HL-60 (cell line): ENCODE measurements at regions not wholly inside any gene's neighbourhood (a gene's known extent, or its start where the extent isn't known, plus 50 kb on each side); places are given as distances from the start of the nearest gene placed in this dataset.

Source experiments
- DNase-seq, 2 experiments: peaks; one replicate each; pipeline ENCODE4 v3.0.0-alpha.2; 2010 to 2020; ENCODE audit warnings: low read depth in 1 of 2, low spot score in 1 of 2
- H3K27ac ChIP-seq: fragments of 250-450 bp; sonication (Bioruptor Pico); replicated peaks from 2 replicates; pipeline ENCODE4 v1.5.1; 2020; ENCODE audit warnings: mild to moderate bottlenecking, moderate library complexity
- H3K27me3 ChIP-seq: fragments of 250-450 bp; sonication (Bioruptor Pico); 2 replicates; pipeline ENCODE4 v1.5.1; 2021; ENCODE audit warnings: mild to moderate bottlenecking, moderate library complexity; ENCODE audit not compliant: insufficient read depth, poor library complexity, severe bottlenecking
- H3K4me3 ChIP-seq: replicated peaks from 2 replicates; pipeline ENCODE4 v1.5.1; 2011; ENCODE audit warnings: mild to moderate bottlenecking, control low read depth, low read length; ENCODE audit not compliant: insufficient read depth
- CTCF ChIP-seq: IDR thresholded peaks from one replicate; pipeline ENCODE4 v1.5.1; 2011; ENCODE audit warnings: low read length, control low read depth, inconsistent platforms; ENCODE audit not compliant: insufficient read depth
- GABPA ChIP-seq: IDR thresholded peaks from 2 replicates; pipeline ENCODE4 v1.6.1; 2012; ENCODE audit warnings: low read depth
- POLR2AphosphoS5 ChIP-seq: IDR thresholded peaks from 2 replicates; pipeline ENCODE4 v1.6.1; 2012; ENCODE audit warnings: low read depth
- REST ChIP-seq: IDR thresholded peaks from 2 replicates; pipeline ENCODE4 v1.6.1; 2012; ENCODE audit warnings: low read depth; ENCODE audit not compliant: insufficient replicate concordance
- SPI1 ChIP-seq: IDR thresholded peaks from 2 replicates; pipeline ENCODE4 v1.6.1; 2012; ENCODE audit warnings: low read depth, mild to moderate bottlenecking, borderline replicate concordance

DNA sequence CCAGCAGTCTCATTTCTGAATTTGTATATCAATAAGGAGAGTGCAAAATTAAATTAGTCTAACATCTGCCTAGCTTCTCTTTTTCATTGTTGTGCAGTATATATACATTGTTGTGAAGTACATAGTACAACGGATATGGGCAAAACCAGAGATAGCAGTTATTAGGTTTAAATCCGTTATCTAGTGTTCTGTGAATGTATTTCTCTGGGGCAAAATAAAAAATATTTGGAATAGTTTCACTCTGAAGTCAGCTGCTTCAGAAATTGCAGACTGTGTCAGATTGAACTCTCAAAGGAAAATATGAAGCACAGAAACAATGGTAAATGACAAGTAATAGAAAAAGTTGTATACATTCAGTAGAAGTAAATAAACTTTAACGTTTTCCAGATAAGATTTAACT lies 836.5 kb upstream of the CXADR start:
- no peak for TF ChIP-seq REST
- no peak for TF ChIP-seq GABPA
- TF ChIP-seq SPI1 = no peak
- TF ChIP-seq CTCF = no peak
- TF ChIP-seq POLR2AphosphoS5 = no peak

DNA sequence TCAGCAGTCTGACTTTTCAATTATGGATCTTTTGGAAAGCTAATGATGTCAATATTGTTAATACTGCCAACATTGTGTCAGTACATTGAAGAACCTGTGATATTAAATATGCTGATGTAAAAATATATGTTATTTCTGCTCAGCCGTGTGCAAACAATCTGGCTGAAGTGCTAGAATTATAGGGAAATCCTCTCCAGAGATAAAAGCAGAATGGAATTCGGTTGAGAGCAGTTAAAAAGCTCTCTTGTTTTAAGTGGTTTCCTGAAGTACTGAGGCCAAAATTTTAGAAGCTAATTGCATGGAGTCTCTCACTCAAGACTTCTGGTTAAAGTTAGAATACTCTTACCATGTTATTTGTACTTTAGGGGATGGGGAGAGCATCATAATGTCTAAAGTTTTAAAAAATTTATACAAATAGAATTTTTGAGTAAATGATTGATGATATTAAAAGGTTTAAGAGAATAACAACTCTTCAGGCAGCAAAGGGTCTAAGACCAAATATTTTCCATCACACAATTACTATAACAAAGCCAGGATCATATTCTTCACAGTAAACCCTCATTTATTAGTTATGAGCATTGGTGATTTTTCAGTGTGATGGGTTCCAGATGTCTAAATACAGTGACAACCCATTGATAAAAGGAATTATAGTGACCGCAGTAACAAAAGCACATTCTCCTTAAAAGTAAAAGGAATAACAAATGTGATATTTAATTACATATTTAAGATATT lies 834.2 kb upstream of the CXADR start:
- H3K27ac ChIP-seq = no peak overlapping the region
- no peaks in the 10 kb centered on the region for H3K27me3 ChIP-seq
- TF ChIP-seq POLR2AphosphoS5 (no peak), REST (no peak), GABPA (no peak), CTCF (no peak), SPI1 (no peak)
- no peak for DNase-seq
- no peak overlapping the region for H3K4me3 ChIP-seq

More for the DNA sequence above, 836.5 kb upstream of the CXADR start:
- DNase-seq = no peak
- H3K27ac ChIP-seq = no peak overlapping the region
- no peak overlapping the region for H3K4me3 ChIP-seq
- no peaks in the 10 kb centered on the region for H3K27me3 ChIP-seq

DNA sequence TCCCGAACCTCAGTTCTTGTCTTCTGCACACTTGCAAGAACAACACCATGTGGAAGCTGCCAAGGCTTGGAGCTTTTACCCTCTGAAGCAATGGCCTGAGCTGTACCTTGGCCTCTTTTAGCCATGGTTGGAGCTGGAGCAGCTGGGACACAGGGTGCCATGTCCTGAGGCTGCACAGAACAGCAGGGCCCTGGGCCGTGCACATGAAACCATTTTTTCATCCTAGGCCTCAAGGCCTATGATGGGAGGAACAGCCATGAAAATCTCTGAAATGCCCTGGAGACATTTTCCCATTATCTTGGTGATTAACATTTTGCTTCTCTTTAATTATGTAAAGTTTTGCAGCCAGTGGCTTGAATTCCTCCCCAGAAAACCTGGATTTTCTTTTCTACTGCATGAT lies 817.8 kb upstream of the CXADR start:
- TF ChIP-seq CTCF = no peak
- no peak for TF ChIP-seq POLR2AphosphoS5
- no peak for TF ChIP-seq REST
- no peak for TF ChIP-seq SPI1
- no peak for TF ChIP-seq GABPA
- no peak for DNase-seq
- no peak overlapping the region for H3K27ac ChIP-seq
- H3K4me3 ChIP-seq = no peak overlapping the region
- no peaks in the 10 kb centered on the region for H3K27me3 ChIP-seq
